GM23338 (cell line): ENCODE measurements at regions not wholly inside any gene's neighbourhood (a gene's known extent, or its start where the extent isn't known, plus 50 kb on each side); places are given as distances from the start of the nearest gene placed in this dataset.

ENCODE experiments used
- ATAC-seq: fragments of 200-7000 bp; cut with Tn5 transposase; 3 replicates; pipeline ENCODE4 v1.9.1; 2020
- DNase-seq: peaks from one replicate; pipeline ENCODE4 v3.0.0-alpha.2; 2015; ENCODE audit warnings: low spot score
- H2AFZ ChIP-seq: fragments of 200-600 bp; sonication (generic); 2 replicates; pipeline ENCODE4 v1.8.0; 2016; ENCODE audit warnings: antibody characterized with exemption, mild to moderate bottlenecking, moderate library complexity
- H3F3A ChIP-seq: fragments of 200-600 bp; sonication (generic); replicated peaks from 2 replicates; pipeline ENCODE4 v1.8.0; 2017; ENCODE audit warnings: antibody characterized with exemption, mixed run types, low read depth
- H3K27ac ChIP-seq: fragments of 200-600 bp; sonication (generic); 2 replicates; pipeline ENCODE4 v1.6.1; 2016; ENCODE audit warnings: low read depth
- H3K27me3 ChIP-seq: fragments of 200-600 bp; sonication (generic); 2 replicates; pipeline ENCODE4 v1.8.0; 2016; ENCODE audit warnings: mild to moderate bottlenecking, mixed run types, moderate library complexity; ENCODE audit not compliant: insufficient read depth
- H3K36me3 ChIP-seq: fragments of 200-600 bp; sonication (generic); 2 replicates; pipeline ENCODE4 v1.8.0; 2016; ENCODE audit warnings: mild to moderate bottlenecking; ENCODE audit not compliant: insufficient read depth
- H3K4me1 ChIP-seq: fragments of 200-600 bp; sonication (generic); 2 replicates; pipeline ENCODE4 v1.8.0; 2016; ENCODE audit warnings: mild to moderate bottlenecking, moderate library complexity; ENCODE audit not compliant: insufficient read depth
- H3K4me2 ChIP-seq: fragments of 200-600 bp; sonication (generic); 2 replicates; pipeline ENCODE4 v1.7.1; 2017; ENCODE audit warnings: mixed run types
- H3K4me3 ChIP-seq: fragments of 200-600 bp; sonication (generic); 2 replicates; pipeline ENCODE4 v1.6.1; 2016; ENCODE audit warnings: mixed run types
- H3K79me2 ChIP-seq: fragments of 200-600 bp; sonication (generic); replicated peaks from 2 replicates; pipeline ENCODE4 v1.8.0; 2017; ENCODE audit warnings: mild to moderate bottlenecking; ENCODE audit not compliant: insufficient read depth
- H3K9me2 ChIP-seq: fragments of 200-600 bp; sonication (generic); 2 replicates; pipeline ENCODE4 v1.8.0; 2017; ENCODE audit not compliant: insufficient read depth
- H4K20me1 ChIP-seq: fragments of 200-600 bp; sonication (generic); replicated peaks from 2 replicates; pipeline ENCODE4 v1.8.0; 2017; ENCODE audit warnings: mild to moderate bottlenecking; ENCODE audit not compliant: insufficient read depth
- H3K27ac Mint-ChIP-seq: 2 replicates; pipeline ENCODE4 v1.8.0; 2020; ENCODE audit warnings: inconsistent platforms, mild to moderate bottlenecking, moderate library complexity, mixed read lengths
- H3K27me3 Mint-ChIP-seq: 3 replicates; pipeline ENCODE4 v1.8.0; 2022; ENCODE audit warnings: low read depth, mild to moderate bottlenecking, moderate library complexity, mixed read lengths, inconsistent platforms; ENCODE audit not compliant: insufficient read depth, poor library complexity
- H3K36me3 Mint-ChIP-seq: 3 replicates; pipeline ENCODE4 v1.8.0; 2021; ENCODE audit warnings: low read depth, mild to moderate bottlenecking, inconsistent platforms, moderate library complexity, mixed read lengths
- H3K4me1 Mint-ChIP-seq: 3 replicates; pipeline ENCODE4 v1.8.0; 2020; ENCODE audit warnings: mild to moderate bottlenecking, inconsistent platforms, mixed read lengths
- H3K4me3 Mint-ChIP-seq: 3 replicates; pipeline ENCODE4 v1.8.0; 2021; ENCODE audit warnings: moderate library complexity, mild to moderate bottlenecking, inconsistent platforms, mixed read lengths
- H3K9me3 Mint-ChIP-seq: 3 replicates; pipeline ENCODE4 v1.8.0; 2020; ENCODE audit warnings: moderate library complexity, mild to moderate bottlenecking, inconsistent platforms, mixed read lengths
- CREB1 ChIP-seq: fragments of 250-450 bp; sonication (Bioruptor Pico); IDR thresholded peaks from 2 replicates; pipeline ENCODE4 v1.5.0; 2020; ENCODE audit warnings: low read depth, mild to moderate bottlenecking, moderate library complexity
- EZH2 ChIP-seq: fragments of 200-600 bp; sonication (generic); IDR thresholded peaks from one replicate; pipeline ENCODE4 v1.8.0; 2017; ENCODE audit warnings: antibody characterized with exemption, mild to moderate bottlenecking, low read depth; ENCODE audit not compliant: unreplicated experiment
- EZH2phosphoT487 ChIP-seq: fragments of 200-600 bp; sonication (generic); IDR thresholded peaks from one replicate; pipeline ENCODE4 v1.8.1; 2018; ENCODE audit warnings: antibody characterized with exemption; ENCODE audit not compliant: unreplicated experiment
- JUNB ChIP-seq: IDR thresholded peaks from one replicate; pipeline ENCODE4 v1.6.1; 2016; ENCODE audit warnings: antibody characterized with exemption; ENCODE audit not compliant: unreplicated experiment
- STAT1 ChIP-seq: IDR thresholded peaks from one replicate; pipeline ENCODE4 v1.6.1; 2016; ENCODE audit warnings: antibody characterized with exemption; ENCODE audit not compliant: unreplicated experiment
- ZNF114 ChIP-seq: fragments of 250-450 bp; sonication (Bioruptor Pico); IDR thresholded peaks from 2 replicates; pipeline ENCODE4 v1.5.0; 2020; ENCODE audit warnings: mild to moderate bottlenecking, moderate library complexity
- TF ChIP-seq, protein P1 (sequence below): IDR thresholded peaks from one replicate; pipeline ENCODE4 v1.6.1; 2018; ENCODE audit warnings: antibody characterized with exemption; ENCODE audit not compliant: unreplicated experiment
- TF ChIP-seq, protein P2 (sequence below), 2 experiments: fragments of 200-600 bp in 1 of 2; sonication (generic) in 1 of 2; conservative IDR thresholded peaks; 2 replicates each; pipeline versions ENCODE4 v1.5.1 to v1.6.1; 2016 to 2017; ENCODE audit warnings: antibody characterized with exemption in 2 of 2, low read depth in 2 of 2, mild to moderate bottlenecking in 2 of 2, moderate library complexity in 1 of 2

DNA sequence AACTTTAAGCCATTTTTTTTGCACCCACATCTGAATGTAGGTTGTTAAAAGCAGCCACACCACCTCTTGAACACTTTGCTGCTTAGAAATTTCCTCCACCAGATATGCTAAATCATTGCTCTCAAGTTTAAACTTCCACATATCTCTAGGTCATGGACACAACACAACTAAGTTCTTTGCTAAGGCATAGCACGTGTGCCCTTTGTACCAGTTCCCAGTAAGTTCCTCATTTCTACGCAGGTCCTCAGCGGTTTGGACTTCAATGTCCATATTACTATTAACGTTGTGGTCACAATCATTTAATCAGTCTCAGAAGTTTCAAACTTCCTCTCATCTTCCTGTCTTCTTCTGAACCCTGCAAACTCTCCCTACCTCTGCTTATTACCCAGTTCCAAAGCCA lies 661.6 kb upstream of the PKN2 start (continued):
- TF ChIP-seq, protein P1, sequence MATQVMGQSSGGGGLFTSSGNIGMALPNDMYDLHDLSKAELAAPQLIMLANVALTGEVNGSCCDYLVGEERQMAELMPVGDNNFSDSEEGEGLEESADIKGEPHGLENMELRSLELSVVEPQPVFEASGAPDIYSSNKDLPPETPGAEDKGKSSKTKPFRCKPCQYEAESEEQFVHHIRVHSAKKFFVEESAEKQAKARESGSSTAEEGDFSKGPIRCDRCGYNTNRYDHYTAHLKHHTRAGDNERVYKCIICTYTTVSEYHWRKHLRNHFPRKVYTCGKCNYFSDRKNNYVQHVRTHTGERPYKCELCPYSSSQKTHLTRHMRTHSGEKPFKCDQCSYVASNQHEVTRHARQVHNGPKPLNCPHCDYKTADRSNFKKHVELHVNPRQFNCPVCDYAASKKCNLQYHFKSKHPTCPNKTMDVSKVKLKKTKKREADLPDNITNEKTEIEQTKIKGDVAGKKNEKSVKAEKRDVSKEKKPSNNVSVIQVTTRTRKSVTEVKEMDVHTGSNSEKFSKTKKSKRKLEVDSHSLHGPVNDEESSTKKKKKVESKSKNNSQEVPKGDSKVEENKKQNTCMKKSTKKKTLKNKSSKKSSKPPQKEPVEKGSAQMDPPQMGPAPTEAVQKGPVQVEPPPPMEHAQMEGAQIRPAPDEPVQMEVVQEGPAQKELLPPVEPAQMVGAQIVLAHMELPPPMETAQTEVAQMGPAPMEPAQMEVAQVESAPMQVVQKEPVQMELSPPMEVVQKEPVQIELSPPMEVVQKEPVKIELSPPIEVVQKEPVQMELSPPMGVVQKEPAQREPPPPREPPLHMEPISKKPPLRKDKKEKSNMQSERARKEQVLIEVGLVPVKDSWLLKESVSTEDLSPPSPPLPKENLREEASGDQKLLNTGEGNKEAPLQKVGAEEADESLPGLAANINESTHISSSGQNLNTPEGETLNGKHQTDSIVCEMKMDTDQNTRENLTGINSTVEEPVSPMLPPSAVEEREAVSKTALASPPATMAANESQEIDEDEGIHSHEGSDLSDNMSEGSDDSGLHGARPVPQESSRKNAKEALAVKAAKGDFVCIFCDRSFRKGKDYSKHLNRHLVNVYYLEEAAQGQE: no peak
- no peak for TF ChIP-seq STAT1

DNA sequence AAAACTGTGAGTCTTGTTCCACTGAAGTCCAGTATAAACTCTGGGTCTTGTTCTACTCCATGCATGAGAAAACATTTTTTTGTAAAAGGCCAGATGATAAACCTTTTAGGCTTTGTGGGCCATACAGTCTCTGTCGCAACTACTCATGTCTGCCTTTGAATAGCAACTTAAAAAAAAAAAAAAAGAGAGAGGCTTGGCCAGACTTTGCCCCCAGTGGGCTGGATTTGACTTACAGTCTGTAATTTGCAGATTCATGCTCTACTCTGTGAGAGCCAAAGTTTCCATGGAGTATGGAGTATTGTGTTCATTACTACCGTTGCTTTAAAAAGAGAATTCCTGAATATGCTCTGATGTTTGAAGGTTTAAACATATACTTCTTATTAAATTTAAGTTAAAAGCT lies 654.9 kb upstream of the PKN2 start:
- Mint-ChIP-seq H3K9me3 (peaks cover 4% of the 10 kb centered on the region; the same call in 2 of the 3 replicates), H3K27ac (no peak overlapping the region), H3K36me3 (peaks cover 4% of the 10 kb centered on the region; the same call in 1 of the 3 replicates), H3K4me1 (peaks cover 15% of the 10 kb centered on the region), H3K27me3 (no peaks in the 10 kb centered on the region), H3K4me3 (no peak overlapping the region)
- H3K4me1 ChIP-seq: peaks cover 5% of the 10 kb centered on the region; the same call in 1 of the 2 replicates
- no peaks in the 10 kb centered on the region for H3K79me2 ChIP-seq
- H4K20me1 ChIP-seq: no peaks in the 10 kb centered on the region
- no peak overlapping the region for H3K4me2 ChIP-seq
- no peak overlapping the region for H3K4me3 ChIP-seq
- no peaks in the 10 kb centered on the region for H3F3A ChIP-seq
- ATAC-seq: peak; percentile 78
- peak; percentile 61 for DNase-seq
- peaks cover 22% of the 10 kb centered on the region for H3K9me2 ChIP-seq
- H3K27ac ChIP-seq: no peak overlapping the region
- no peak overlapping the region for H2AFZ ChIP-seq
- TF ChIP-seq EZH2 (no peak), EZH2phosphoT487 (no peak), STAT1 (no peak), CREB1 (CRISPR knock-in tag) (no peak), ZNF114 (no peak), JUNB (no peak)
- TF ChIP-seq, protein P2, sequence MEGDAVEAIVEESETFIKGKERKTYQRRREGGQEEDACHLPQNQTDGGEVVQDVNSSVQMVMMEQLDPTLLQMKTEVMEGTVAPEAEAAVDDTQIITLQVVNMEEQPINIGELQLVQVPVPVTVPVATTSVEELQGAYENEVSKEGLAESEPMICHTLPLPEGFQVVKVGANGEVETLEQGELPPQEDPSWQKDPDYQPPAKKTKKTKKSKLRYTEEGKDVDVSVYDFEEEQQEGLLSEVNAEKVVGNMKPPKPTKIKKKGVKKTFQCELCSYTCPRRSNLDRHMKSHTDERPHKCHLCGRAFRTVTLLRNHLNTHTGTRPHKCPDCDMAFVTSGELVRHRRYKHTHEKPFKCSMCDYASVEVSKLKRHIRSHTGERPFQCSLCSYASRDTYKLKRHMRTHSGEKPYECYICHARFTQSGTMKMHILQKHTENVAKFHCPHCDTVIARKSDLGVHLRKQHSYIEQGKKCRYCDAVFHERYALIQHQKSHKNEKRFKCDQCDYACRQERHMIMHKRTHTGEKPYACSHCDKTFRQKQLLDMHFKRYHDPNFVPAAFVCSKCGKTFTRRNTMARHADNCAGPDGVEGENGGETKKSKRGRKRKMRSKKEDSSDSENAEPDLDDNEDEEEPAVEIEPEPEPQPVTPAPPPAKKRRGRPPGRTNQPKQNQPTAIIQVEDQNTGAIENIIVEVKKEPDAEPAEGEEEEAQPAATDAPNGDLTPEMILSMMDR (conservative IDR thresholded peaks at IDR 0.05; ENCODE audit: low read depth in 2 of 2): 0 out of 4 replicates have a peak, but pooled peaks of 1 of the 2 experiments have one; percentile 19
- no peaks in the 10 kb centered on the region for H3K36me3 ChIP-seq
- H3K27me3 ChIP-seq: no peaks in the 10 kb centered on the region

- H3K4me3 ChIP-seq: no peak overlapping the region
- H3K9me3 Mint-ChIP-seq: peaks cover 4% of the 10 kb centered on the region
- no peaks in the 10 kb centered on the region for H3K36me3 ChIP-seq
- TF ChIP-seq, protein P1: no peak
- TF ChIP-seq, protein P2 (conservative IDR thresholded peaks at IDR 0.05; ENCODE audit: low read depth in 2 of 2): peak; percentile 21 to 40; a peak in 3 of 4 replicates
- H3K4me2 ChIP-seq: no peak overlapping the region
- no peaks in the 10 kb centered on the region for H3K27me3 Mint-ChIP-seq
- peak; percentile 43 for DNase-seq
- H3K79me2 ChIP-seq: no peaks in the 10 kb centered on the region
- peaks cover under 1% of the 10 kb centered on the region; the same call in 2 of the 3 replicates for H3K36me3 Mint-ChIP-seq
- H3K4me1 ChIP-seq: peaks cover 5% of the 10 kb centered on the region; the same call in 1 of the 2 replicates
- peak overlapping the region; percentile 56; the same call in 1 of the 2 replicates for H3K27ac Mint-ChIP-seq
- peaks cover 15% of the 10 kb centered on the region for H3K4me1 Mint-ChIP-seq
- H2AFZ ChIP-seq: 0 out of 2 replicates have a peak overlapping the region, but pooled peaks have one; percentile 11
- no peaks in the 10 kb centered on the region for H3F3A ChIP-seq
- H4K20me1 ChIP-seq: no peaks in the 10 kb centered on the region
- H3K27me3 ChIP-seq: no peaks in the 10 kb centered on the region
- H3K27ac ChIP-seq: no peak overlapping the region
- peaks cover 19% of the 10 kb centered on the region for H3K9me2 ChIP-seq
- no peak overlapping the region for H3K4me3 Mint-ChIP-seq
- peak; percentile 76 for ATAC-seq
Observed at GRCh38 chr1:88029899-88030298, 654.2 kb upstream of the PKN2 start.
